Body of pancreas (tissue), 4 donors: ENCODE measurements at regions not wholly inside any gene's neighbourhood (a gene's known extent, or its start where the extent isn't known, plus 50 kb on each side); places are given as distances from the start of the nearest gene placed in this dataset.

Source experiments
- ATAC-seq: fragments of 150-250 bp; one replicate; pipeline ENCODE4 v1.9.1; 2016
- DNase-seq, 4 donors: peaks; one replicate each; pipeline ENCODE4 v3.0.0-alpha.2; 2019
- H3K27ac ChIP-seq, 4 donors: fragments of 200-600 bp; sonication (generic); 1 replicate in 3 of 4; 2 replicates in 1 of 4; pipeline versions ENCODE4 v1.5.1 to v1.6.1; 2016 to 2019; ENCODE audit warnings: mild to moderate bottlenecking in 1 of 4, mixed read lengths in 1 of 4, moderate library complexity in 1 of 4
- H3K27me3 ChIP-seq, 2 donors: fragments of 200-600 bp; sonication (generic); one replicate each; pipeline ENCODE4 v1.6.0; 2016; ENCODE audit warnings: mild to moderate bottlenecking in 1 of 2
- H3K36me3 ChIP-seq, 2 donors: fragments of 200-600 bp; sonication (generic); replicated peaks in 1 of 2; 2 replicates each; pipeline ENCODE4 v1.5.1; 2016; ENCODE audit warnings: low read depth in 2 of 2; ENCODE audit not compliant: insufficient read depth in 1 of 2
- H3K4me1 ChIP-seq: fragments of 200-600 bp; sonication (generic); one replicate; pipeline ENCODE4 v1.6.0; 2016
- H3K4me3 ChIP-seq, 2 donors: fragments of 200-600 bp; sonication (generic); 1 replicate in 1 of 2; 2 replicates in 1 of 2; pipeline ENCODE4 v1.5.1; 2016 to 2019
- H3K9me3 ChIP-seq, 3 donors: fragments of 200-600 bp; sonication (generic); 1 replicate in 2 of 3; 2 replicates in 1 of 3; pipeline ENCODE4 v1.5.1; 2016
- POLR2A ChIP-seq, 3 donors: fragments of 450-650 bp; IDR thresholded peaks; one replicate each; pipeline ENCODE4 v1.6.1; 2016; ENCODE audit warnings: antibody characterized with exemption in 3 of 3, mild to moderate bottlenecking in 2 of 3
- WGBS, 2 donors: methylation state at CpG; one replicate each; pipeline ENCODE4 v1.1.5; 2017; 5-methylcytosine and 5-hydroxymethylcytosine counted together
- intact Hi-C: fragments of 100-400 bp; cut with DNase I; formaldehyde crosslinking; loops from one replicate; pipeline ENCODE4 v1.15.1; 2023
- TF ChIP-seq, protein P1 (sequence below), 7 experiments: fragments of 450-650 bp in 4 of 7; fragments of 200-600 bp in 3 of 7; sonication (generic) in 3 of 7; IDR thresholded peaks; one replicate each; pipeline ENCODE4 v1.5.1; 2016 to 2019; ENCODE audit warnings: antibody characterized with exemption in 7 of 7

DNA sequence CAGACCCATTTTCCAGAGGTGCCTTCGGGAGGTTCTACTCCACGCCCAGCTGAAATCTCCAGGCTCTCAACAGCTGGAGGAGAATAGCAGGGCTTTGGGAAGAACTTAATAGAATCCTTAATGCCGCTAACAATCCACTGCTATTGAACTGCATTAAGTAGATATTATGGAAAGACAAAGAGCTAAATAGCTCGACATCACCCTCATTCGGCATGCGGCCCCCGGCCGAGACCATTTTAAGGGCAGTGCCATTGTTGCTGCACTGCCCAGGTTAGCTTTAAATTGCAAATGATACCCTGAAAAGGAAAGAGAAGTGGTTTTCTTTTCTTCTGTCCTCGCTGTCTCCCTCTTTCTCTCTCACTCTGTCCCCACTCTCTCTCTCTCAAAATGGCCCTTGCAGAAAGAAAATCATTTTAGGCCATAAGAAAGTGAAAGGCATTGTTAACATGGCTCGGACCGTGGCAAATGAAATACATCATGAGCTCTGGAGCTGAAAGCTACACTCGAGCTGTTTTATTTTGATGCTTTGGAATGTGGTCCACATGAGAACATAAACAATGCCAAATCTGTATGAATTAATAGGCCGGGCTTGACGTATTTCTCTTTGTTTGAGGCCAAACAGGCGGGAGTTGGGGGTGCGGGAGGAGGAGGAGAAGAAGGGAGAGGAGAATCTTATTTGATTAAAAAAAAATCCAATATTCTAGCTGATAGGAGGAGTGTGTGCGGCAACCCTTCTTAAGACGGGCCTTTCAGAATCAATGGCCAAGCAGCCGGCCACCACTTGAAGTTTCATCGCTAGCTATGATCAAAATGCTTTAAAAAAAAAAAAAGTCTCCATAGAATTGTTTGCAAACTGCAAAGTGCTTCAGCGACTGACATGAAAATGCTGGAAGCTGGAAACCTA lies 298.8 kb upstream of the IRX3 start:
- intact Hi-C loops: no loop called here
- no peak overlapping the region for H3K27ac ChIP-seq
- H3K4me1 ChIP-seq: no peaks in the 10 kb centered on the region
- 54 to 55% methylated on average over 20 to 21 of the region's 21 CpGs for WGBS, 2 donors
- no peaks in the 10 kb centered on the region for H3K36me3 ChIP-seq
- no peak overlapping the region for H3K4me3 ChIP-seq
- TF ChIP-seq, protein P1, sequence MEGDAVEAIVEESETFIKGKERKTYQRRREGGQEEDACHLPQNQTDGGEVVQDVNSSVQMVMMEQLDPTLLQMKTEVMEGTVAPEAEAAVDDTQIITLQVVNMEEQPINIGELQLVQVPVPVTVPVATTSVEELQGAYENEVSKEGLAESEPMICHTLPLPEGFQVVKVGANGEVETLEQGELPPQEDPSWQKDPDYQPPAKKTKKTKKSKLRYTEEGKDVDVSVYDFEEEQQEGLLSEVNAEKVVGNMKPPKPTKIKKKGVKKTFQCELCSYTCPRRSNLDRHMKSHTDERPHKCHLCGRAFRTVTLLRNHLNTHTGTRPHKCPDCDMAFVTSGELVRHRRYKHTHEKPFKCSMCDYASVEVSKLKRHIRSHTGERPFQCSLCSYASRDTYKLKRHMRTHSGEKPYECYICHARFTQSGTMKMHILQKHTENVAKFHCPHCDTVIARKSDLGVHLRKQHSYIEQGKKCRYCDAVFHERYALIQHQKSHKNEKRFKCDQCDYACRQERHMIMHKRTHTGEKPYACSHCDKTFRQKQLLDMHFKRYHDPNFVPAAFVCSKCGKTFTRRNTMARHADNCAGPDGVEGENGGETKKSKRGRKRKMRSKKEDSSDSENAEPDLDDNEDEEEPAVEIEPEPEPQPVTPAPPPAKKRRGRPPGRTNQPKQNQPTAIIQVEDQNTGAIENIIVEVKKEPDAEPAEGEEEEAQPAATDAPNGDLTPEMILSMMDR (IDR thresholded peaks at IDR 0.05): no peak
- no peak for TF ChIP-seq POLR2A (IDR thresholded peaks at IDR 0.05)
- no peaks in the 10 kb centered on the region for H3K9me3 ChIP-seq
- ATAC-seq (no peak), DNase-seq (no peak)
- no peaks in the 10 kb centered on the region for H3K27me3 ChIP-seq

DNA sequence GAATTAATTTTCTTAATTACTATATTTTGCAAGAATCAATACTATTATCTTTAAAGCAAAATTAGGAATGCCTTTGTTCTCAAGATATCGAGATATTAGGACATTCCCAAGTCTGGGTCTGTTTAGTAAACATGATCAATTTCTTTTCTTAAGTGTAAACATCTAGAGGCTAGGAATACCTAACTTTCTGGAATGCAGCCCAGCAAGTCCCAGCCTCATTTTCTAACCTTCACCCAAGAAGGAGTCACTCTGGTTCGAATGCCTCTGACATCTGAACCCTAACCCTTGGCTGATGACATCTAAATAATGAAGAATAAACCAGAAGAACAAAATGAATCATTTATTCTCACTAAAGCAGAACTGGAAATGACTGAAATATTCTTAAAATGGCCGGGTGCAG lies 297.5 kb upstream of the IRX3 start:
- no peak overlapping the region for H3K4me3 ChIP-seq
- no peaks in the 10 kb centered on the region for H3K27me3 ChIP-seq
- no peak for TF ChIP-seq POLR2A (IDR thresholded peaks at IDR 0.05)
- TF ChIP-seq, protein P1 (IDR thresholded peaks at IDR 0.05): no peak
- intact Hi-C loops: no loop called here
- DNase-seq (no peak), ATAC-seq (no peak)
- 31 to 44% methylated on average over 3 of the region's 3 CpGs for WGBS, 2 donors
- no peaks in the 10 kb centered on the region for H3K9me3 ChIP-seq
- no peaks in the 10 kb centered on the region for H3K4me1 ChIP-seq
- no peaks in the 10 kb centered on the region for H3K36me3 ChIP-seq
- H3K27ac ChIP-seq: no peak overlapping the region

DNA sequence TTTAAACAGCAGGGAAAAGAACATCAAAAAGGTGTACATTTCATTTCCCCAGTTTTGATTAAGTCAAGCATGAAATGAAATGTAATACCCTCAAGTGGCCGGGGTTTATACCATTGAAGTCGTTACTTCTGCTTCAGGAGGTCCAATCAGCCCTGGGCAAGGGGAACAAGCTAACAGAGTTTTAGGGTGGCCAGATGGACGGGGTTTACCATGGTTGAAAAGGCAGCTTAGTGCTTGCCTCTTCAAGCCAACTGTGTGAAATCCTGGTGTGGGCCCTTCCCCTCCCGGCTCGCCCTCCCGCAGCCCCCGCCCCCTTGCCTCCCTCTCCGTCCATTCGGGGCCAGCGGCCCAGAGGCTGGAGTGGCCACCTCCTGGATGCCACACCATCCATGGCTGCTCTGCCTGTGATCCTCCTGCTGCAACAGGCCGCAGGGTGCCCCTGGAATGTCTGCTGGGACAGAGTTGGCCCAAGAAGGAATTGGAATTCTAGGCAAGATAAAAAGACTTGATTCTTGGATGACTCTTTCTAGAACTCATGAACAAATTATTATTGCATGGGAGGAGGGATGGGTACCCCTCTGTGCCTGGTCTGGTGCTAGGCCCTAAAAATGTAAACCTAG lies 296.2 kb upstream of the IRX3 start:
- H3K4me1 ChIP-seq: no peaks in the 10 kb centered on the region
- WGBS, 2 donors: 60 to 65% methylated on average over 5 to 11 of the region's 11 CpGs
- no peaks in the 10 kb centered on the region for H3K36me3 ChIP-seq
- TF ChIP-seq POLR2A (IDR thresholded peaks at IDR 0.05): no peak
- TF ChIP-seq, protein P1 (IDR thresholded peaks at IDR 0.05): no peak
- no peaks in the 10 kb centered on the region for H3K27me3 ChIP-seq
- H3K27ac ChIP-seq: no peak overlapping the region
- no peak overlapping the region for H3K4me3 ChIP-seq
- ATAC-seq: no peak
- intact Hi-C loops: no loop called here
- DNase-seq: no peak
- H3K9me3 ChIP-seq: no peaks in the 10 kb centered on the region

DNA sequence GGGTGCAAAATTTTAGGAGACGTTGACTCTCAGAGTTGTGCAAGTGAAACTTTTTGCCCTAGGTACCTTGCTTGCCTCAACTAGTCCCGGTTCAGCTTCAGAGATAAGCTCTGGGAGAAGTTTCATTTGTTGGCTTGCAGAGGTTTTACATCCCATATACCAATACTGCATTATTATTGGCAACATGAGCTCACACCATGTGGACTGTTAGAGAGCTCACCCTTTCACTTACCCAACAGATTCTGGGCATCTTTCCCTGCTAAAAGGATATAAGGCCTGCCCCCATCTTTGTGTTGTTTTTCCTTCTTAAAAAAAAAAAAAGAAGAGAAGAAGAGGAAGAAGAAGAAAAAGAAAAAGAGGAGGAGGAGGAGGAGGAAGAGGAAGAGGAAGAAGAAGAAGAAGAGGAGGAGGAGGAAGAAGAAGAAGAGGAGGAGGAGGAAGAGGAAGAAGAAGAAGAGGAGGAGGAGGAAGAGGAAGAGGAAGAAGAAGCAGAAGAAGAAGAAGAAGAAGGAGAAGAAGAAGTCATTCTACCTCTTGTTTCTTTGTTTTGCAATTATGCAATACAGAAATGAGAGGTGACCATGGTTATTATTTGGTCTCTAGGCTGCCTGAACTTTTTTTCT lies 292.6 kb upstream of the IRX3 start:
- Histone ChIP-seq H3K4me1 (no peaks in the 10 kb centered on the region), H3K27me3 (no peaks in the 10 kb centered on the region), H3K36me3 (no peaks in the 10 kb centered on the region), H3K9me3 (no peaks in the 10 kb centered on the region), H3K4me3 (no peak overlapping the region), H3K27ac (no peak overlapping the region)
- intact Hi-C loops: no loop called here
- WGBS, 2 donors: 67 to 87% methylated on average over 2 of the region's 2 CpGs
- ATAC-seq: no peak
- no peak for DNase-seq
- no peak for TF ChIP-seq POLR2A (IDR thresholded peaks at IDR 0.05)
- TF ChIP-seq, protein P1 (IDR thresholded peaks at IDR 0.05): no peak
